ENCODE measurements at regions not wholly inside any gene's neighbourhood (a gene's known extent, or its start where the extent isn't known, plus 50 kb on each side); places are given as distances from the start of the nearest gene placed in this dataset.
"Not testable (repeated sequence)": the region's sequence is repeated elsewhere in the genome, so short reads cannot be mapped to it uniquely, and the experiment has no call there.

DNA sequence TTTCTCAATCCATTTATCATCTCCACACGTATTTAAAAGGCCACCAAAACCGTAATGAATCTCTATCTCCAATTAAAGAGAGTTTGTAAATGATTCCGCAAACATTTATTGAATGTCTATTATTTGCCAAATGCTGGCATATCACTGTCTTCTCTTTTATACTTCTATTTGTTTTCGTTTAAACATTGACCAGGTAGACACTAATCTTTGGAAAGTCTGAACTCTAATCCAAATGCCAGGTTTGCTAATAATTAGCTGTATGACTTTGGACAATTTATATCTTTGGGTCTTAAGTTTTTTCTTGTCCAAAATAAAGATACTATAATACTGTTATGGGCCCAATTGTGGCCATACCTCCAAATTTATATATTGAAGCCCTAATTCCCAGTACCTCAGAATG, 299.2 kb upstream of the TBX18 start:
- H3K27me3 ChIP-seq (ENCODE audit: insufficient read depth, low read length), result no peaks in the 10 kb centered on the region
- no peak overlapping the region for H2AFZ ChIP-seq (ENCODE audit: low read depth, low read length)
- H3K36me3 ChIP-seq (ENCODE audit: insufficient read depth, low read length), result no peaks in the 10 kb centered on the region
- H3K4me1 ChIP-seq (ENCODE audit: insufficient read depth, low read length), result no peaks in the 10 kb centered on the region
- H3K9me3 ChIP-seq (ENCODE audit: low read length), result no peaks in the 10 kb centered on the region
- no peak overlapping the region for H3K4me3 ChIP-seq (ENCODE audit: low read length)

DNA sequence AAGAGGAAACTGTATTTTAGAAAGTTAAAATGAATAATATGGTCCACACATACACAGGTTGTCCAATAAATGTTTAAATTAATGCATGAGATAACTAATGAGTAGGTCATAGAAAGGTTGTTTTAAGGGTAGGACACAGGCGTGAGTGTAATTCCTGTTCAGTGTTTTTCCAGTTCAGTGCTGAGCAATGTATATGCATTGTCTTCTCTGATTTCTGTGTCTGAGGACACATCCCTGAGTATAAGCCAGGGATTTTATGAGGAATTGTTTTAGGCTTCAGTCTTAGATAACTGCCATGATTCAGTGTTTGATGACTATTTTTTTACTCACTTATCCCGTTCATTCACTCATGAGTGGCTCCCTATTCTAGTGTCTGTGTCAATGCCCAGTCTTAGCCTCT, 298.5 kb upstream of the TBX18 start:
- no peak overlapping the region for H2AFZ ChIP-seq (ENCODE audit: low read depth, low read length)
- H3K4me1 ChIP-seq (ENCODE audit: insufficient read depth, low read length), result no peaks in the 10 kb centered on the region
- no peaks in the 10 kb centered on the region for H3K36me3 ChIP-seq (ENCODE audit: insufficient read depth, low read length)
- H3K9me3 ChIP-seq (ENCODE audit: low read length), result no peaks in the 10 kb centered on the region
- H3K4me3 ChIP-seq (ENCODE audit: low read length), result no peak overlapping the region
- H3K27me3 ChIP-seq (ENCODE audit: insufficient read depth, low read length), result no peaks in the 10 kb centered on the region

DNA sequence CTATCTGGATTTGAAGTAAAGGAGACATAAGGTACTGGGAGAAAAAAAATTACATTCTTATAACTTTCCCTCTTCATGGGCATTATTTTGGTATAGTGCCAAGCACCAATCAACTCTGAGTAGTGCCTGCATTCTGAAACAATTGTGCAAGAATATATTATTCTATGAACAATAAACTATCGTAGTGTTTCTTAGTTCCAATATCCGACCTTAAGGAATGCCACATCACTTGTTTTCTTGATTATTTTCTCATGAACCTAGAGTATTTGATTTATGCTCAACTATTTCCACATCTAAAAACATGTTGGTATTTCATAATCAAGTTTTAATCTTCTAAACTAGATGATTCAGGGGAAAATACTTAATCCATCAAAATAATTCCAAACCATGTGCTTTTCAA, 294.4 kb upstream of the TBX18 start:
- no peak overlapping the region for H2AFZ ChIP-seq (ENCODE audit: low read depth, low read length)
- no peaks in the 10 kb centered on the region for H3K27me3 ChIP-seq (ENCODE audit: insufficient read depth, low read length)
- no peaks in the 10 kb centered on the region for H3K4me1 ChIP-seq (ENCODE audit: insufficient read depth, low read length)
- H3K9me3 ChIP-seq (ENCODE audit: low read length), result no peaks in the 10 kb centered on the region
- no peaks in the 10 kb centered on the region for H3K36me3 ChIP-seq (ENCODE audit: insufficient read depth, low read length)
- H3K4me3 ChIP-seq (ENCODE audit: low read length), result no peak overlapping the region

DNA sequence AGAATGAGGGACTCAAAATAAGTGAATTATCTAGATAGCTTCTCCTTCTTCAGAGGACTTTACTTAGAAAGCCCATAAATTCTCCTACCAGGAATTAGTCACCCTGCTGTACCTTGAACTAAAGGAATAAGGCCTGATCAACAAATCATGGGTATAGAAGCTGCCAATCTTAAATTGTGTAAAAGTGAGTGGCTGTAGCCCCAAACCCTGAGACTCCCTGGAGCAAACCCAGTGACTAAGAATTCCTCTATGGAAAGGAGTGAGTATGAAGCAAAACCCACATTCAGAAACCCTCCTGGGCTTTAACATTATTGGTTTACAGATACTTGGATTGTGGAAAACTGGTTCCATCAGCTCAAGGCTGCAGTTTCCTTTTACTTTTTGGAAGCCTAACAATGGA, 285.8 kb upstream of the TBX18 start:
- no peaks in the 10 kb centered on the region for H3K9me3 ChIP-seq (ENCODE audit: low read length)
- no peaks in the 10 kb centered on the region for H3K36me3 ChIP-seq (ENCODE audit: insufficient read depth, low read length)
- H3K4me1 ChIP-seq (ENCODE audit: insufficient read depth, low read length), result no peaks in the 10 kb centered on the region

DNA sequence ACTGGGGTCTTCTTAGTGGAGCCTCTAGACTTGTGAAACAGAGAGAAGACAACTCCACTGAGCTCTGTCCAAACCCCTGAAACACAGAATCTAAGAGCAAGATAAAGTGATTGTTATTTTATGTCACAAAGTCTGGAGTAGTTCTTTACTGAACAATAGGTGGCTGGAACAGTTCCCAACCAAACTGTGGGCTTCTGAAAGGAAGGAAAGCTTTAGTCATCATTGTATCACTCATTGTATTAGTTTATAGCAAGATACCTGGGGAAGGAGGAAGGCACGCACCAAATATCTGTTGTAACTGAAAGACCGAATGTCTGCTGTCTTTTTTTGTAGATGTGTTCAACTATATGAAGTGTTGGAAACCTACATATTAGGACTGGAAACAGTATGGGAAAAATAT, 284.9 kb upstream of the TBX18 start:
- no peaks in the 10 kb centered on the region for H3K9me3 ChIP-seq (ENCODE audit: low read length)
- no peak overlapping the region for H2AFZ ChIP-seq (ENCODE audit: low read depth, low read length)
- H3K36me3 ChIP-seq (ENCODE audit: insufficient read depth, low read length), result no peaks in the 10 kb centered on the region
- H3K4me3 ChIP-seq (ENCODE audit: low read length), result no peak overlapping the region
- no peaks in the 10 kb centered on the region for H3K4me1 ChIP-seq (ENCODE audit: insufficient read depth, low read length)
- H3K27me3 ChIP-seq (ENCODE audit: insufficient read depth, low read length), result no peaks in the 10 kb centered on the region

More for the DNA sequence above, 285.8 kb upstream of the TBX18 start:
- Histone ChIP-seq H3K4me3 (ENCODE audit: low read length) (no peak overlapping the region), H3K27me3 (ENCODE audit: insufficient read depth, low read length) (no peaks in the 10 kb centered on the region), H2AFZ (ENCODE audit: low read depth, low read length) (no peak overlapping the region)

DNA sequence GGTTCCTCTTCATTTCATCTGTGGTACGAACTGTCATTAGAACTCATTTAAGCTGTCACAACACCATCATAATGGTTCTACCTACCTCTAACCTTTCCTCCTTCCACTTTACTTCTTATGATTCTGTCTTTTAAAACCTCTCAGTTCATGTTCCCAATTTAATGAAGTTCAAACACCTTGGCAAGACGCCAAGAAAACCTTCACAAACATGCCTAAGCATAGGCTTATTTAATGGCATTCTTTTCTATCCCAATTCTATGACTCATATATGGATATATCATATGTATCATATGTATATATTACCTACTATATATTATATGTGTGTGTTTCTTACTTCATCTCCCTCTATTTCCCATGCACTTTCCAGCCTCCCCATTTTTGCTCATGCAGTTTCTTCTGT, 283.4 kb upstream of the TBX18 start:
- H3K27me3 ChIP-seq (ENCODE audit: insufficient read depth, low read length), result no peaks in the 10 kb centered on the region

DNA sequence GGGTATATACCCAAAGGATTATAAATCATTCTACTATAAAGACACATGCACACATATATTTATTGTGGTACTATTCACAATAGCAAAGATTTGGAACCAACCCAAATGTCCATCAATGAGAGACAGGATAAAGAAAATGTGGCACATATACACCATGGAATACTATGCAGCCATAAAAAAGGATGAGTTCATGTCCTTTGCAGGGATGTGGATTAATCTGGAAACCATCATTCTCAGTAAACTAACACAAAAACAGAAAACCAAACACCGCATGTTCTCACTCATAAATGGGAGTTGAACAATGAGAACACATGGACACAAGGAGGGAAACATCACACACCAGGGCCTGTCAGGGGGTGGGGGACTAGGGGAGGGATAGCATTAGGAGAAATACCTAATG, 281.4 kb upstream of the TBX18 start:
- not testable (repeated sequence) for H3K9me3 ChIP-seq (ENCODE audit: low read length); H3K4me3 ChIP-seq (ENCODE audit: low read length); H3K4me1 ChIP-seq (ENCODE audit: insufficient read depth, low read length); H3K36me3 ChIP-seq (ENCODE audit: insufficient read depth, low read length); H3K27me3 ChIP-seq (ENCODE audit: insufficient read depth, low read length); H2AFZ ChIP-seq (ENCODE audit: low read depth, low read length)

More for the DNA sequence above, 283.4 kb upstream of the TBX18 start:
- Histone ChIP-seq H3K4me3 (ENCODE audit: low read length) (no peak overlapping the region), H2AFZ (ENCODE audit: low read depth, low read length) (no peak overlapping the region), H3K9me3 (ENCODE audit: low read length) (no peaks in the 10 kb centered on the region), H3K36me3 (ENCODE audit: insufficient read depth, low read length) (no peaks in the 10 kb centered on the region), H3K4me1 (ENCODE audit: insufficient read depth, low read length) (no peaks in the 10 kb centered on the region)

DNA sequence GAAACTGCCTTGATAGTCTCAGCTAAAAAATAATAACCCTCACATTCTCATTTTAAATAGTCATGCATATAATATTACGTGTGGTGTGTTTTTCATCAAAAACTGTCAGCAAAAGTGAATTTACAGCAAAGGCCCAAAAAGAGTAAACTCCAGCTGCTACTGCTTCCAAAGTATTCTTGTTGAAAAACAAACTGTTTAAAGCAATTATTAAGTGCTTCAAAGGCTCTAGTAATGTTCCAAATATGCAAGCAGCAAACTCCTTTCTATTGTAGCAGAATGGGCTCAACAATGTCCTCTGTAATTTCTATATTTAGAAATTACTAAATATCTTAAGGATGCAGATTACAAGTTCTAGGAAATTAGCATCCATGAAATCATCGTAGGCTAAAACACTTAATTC, 280.0 kb upstream of the TBX18 start:
- Histone ChIP-seq H3K4me3 (ENCODE audit: low read length) (no peak overlapping the region), H3K36me3 (ENCODE audit: insufficient read depth, low read length) (no peaks in the 10 kb centered on the region), H3K27me3 (ENCODE audit: insufficient read depth, low read length) (no peaks in the 10 kb centered on the region), H3K4me1 (ENCODE audit: insufficient read depth, low read length) (no peaks in the 10 kb centered on the region), H2AFZ (ENCODE audit: low read depth, low read length) (no peak overlapping the region), H3K9me3 (ENCODE audit: low read length) (no peaks in the 10 kb centered on the region)

DNA sequence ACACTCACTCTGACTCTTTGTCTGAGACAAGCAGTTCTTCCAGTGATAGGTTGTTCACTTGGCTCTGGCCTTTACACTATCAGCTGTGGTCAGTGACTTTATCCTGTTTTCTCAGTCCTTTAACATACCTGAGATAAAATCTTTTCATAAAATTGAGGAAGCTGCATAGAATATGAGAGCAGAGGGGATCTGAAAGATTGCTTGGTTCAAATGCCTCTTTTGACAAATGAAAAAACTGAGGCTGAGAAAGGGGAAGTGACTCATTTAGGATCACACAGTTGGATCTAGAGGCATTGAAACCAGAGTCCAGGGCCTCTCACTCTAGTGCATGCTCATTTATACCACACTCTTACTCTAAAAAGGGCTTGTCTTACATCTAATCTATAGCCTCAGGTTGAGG, 277.0 kb upstream of the TBX18 start:
- Histone ChIP-seq H3K4me3 (ENCODE audit: low read length) (no peak overlapping the region), H3K27me3 (ENCODE audit: insufficient read depth, low read length) (no peaks in the 10 kb centered on the region), H3K9me3 (ENCODE audit: low read length) (no peaks in the 10 kb centered on the region), H3K36me3 (ENCODE audit: insufficient read depth, low read length) (no peaks in the 10 kb centered on the region), H2AFZ (ENCODE audit: low read depth, low read length) (no peak overlapping the region), H3K4me1 (ENCODE audit: insufficient read depth, low read length) (no peaks in the 10 kb centered on the region)

DNA sequence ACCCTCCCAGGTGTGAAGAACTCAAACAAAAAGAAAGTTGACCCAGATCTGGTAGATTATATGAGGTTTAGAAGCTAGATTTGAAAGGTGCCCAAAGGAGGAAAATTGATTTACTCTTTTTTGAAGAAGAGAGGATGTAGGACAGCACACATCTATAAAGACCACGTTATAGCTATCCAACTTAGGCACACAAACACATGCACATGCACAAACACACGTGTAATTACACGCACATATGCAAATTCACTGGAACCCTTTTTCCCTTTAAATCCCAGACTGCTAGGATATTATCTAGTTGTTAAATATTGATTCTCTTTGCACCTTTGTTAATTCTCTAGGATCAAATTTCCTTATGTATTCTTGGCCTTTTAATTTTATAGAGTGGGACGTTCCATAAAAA, 272.8 kb upstream of the TBX18 start:
- Histone ChIP-seq H3K9me3 (ENCODE audit: low read length) (no peaks in the 10 kb centered on the region), H3K4me1 (ENCODE audit: insufficient read depth, low read length) (no peaks in the 10 kb centered on the region), H3K36me3 (ENCODE audit: insufficient read depth, low read length) (no peaks in the 10 kb centered on the region), H2AFZ (ENCODE audit: low read depth, low read length) (no peak overlapping the region), H3K27me3 (ENCODE audit: insufficient read depth, low read length) (no peaks in the 10 kb centered on the region), H3K4me3 (ENCODE audit: low read length) (no peak overlapping the region)

DNA sequence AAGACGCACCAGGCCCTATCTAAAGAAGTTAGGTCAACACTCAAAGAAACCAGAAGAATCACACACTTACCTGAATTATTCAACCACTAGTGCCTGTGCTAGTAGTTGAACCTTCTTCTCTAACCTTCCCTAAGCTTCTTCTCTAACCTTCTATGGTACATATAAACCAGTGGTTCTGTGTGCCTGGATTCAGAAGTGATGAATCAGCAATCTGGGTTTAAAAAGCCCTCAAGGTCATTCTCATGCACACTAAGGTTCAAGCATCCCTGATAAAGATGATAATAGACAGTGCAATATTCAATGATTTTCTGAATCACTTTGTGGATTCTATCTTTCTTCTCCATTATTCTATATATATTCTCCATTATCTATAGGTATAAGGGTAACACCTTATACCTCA, 271.4 kb upstream of the TBX18 start:
- H3K4me1 ChIP-seq (ENCODE audit: insufficient read depth, low read length), result no peaks in the 10 kb centered on the region
- H3K36me3 ChIP-seq (ENCODE audit: insufficient read depth, low read length), result no peaks in the 10 kb centered on the region
- H2AFZ ChIP-seq (ENCODE audit: low read depth, low read length), result no peak overlapping the region
- no peaks in the 10 kb centered on the region for H3K9me3 ChIP-seq (ENCODE audit: low read length)
- no peaks in the 10 kb centered on the region for H3K27me3 ChIP-seq (ENCODE audit: insufficient read depth, low read length)
- H3K4me3 ChIP-seq (ENCODE audit: low read length), result no peak overlapping the region

DNA sequence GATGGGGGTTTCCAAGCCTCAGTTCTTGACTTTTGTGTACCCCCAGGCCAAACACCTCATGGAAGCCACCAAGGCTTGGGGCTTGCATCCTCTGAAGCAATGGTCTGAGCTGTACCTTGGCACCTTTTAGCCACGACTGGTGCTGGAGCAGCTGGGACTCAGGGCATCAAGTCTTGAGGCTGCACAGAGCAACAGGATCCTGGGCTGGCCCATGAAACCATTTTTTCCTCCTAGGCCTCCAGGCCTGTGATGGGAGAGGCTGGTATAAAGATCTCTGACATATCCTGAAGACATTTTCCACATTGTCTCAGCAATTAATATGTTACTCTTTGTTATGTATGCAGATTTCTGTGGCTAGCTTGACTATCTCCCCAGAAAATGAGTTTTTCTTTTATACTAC, 269.1 kb upstream of the TBX18 start:
- H3K4me3 ChIP-seq (ENCODE audit: low read length), result no peak overlapping the region
- H3K36me3 ChIP-seq (ENCODE audit: insufficient read depth, low read length), result no peaks in the 10 kb centered on the region
- H3K27me3 ChIP-seq (ENCODE audit: insufficient read depth, low read length), result no peaks in the 10 kb centered on the region
- no peaks in the 10 kb centered on the region for H3K4me1 ChIP-seq (ENCODE audit: insufficient read depth, low read length)
- no peak overlapping the region for H2AFZ ChIP-seq (ENCODE audit: low read depth, low read length)
- no peaks in the 10 kb centered on the region for H3K9me3 ChIP-seq (ENCODE audit: low read length)

DNA sequence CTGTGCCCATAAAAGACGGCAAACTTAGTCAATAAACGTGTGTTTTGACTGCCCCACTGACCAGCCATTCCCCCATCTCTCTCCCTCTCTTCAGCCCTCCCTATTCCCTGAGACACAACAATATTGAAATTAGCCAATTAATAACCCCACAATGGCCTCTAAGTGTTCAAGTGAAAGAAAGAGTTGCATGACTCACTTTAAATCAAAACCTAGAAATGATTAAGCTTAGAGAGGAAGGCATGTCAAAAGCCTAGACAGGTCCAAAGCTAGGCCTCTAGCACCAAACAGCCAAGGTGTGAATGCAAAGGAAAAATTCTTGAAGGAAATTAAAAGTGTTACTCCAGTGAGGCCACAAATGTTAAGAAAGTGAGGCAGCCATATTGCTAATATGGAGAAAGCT, 261.6 kb upstream of the TBX18 start:
- no peak overlapping the region for H2AFZ ChIP-seq (ENCODE audit: low read depth, low read length)
- H3K4me3 ChIP-seq (ENCODE audit: low read length), result no peak overlapping the region
- no peaks in the 10 kb centered on the region for H3K4me1 ChIP-seq (ENCODE audit: insufficient read depth, low read length)

DNA sequence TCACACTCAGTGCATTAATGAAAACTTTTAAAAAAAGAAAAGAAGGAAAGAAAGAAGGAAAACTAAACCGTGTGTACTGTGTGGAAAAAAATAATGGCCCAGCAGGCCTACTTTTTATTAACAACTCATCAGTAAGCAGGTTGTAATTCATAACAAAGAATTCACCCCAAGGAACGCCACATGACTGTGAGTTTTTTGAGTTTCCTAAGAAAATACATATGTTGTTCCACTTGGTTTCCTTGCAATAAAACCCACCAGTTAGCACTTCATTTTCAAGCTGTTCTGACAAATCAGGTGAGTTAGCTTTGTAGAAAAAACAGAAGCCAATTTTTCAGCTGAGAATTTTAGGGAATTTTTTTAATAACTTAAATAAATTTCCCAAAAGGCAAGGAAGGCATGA, 259.3 kb upstream of the TBX18 start:
- H3K4me1 ChIP-seq (ENCODE audit: insufficient read depth, low read length), result no peaks in the 10 kb centered on the region
- no peaks in the 10 kb centered on the region for H3K27me3 ChIP-seq (ENCODE audit: insufficient read depth, low read length)
- no peaks in the 10 kb centered on the region for H3K9me3 ChIP-seq (ENCODE audit: low read length)
- H2AFZ ChIP-seq (ENCODE audit: low read depth, low read length), result no peak overlapping the region
- H3K4me3 ChIP-seq (ENCODE audit: low read length), result no peak overlapping the region
- H3K36me3 ChIP-seq (ENCODE audit: insufficient read depth, low read length), result no peaks in the 10 kb centered on the region

More for the DNA sequence above, 261.6 kb upstream of the TBX18 start:
- H3K36me3 ChIP-seq (ENCODE audit: insufficient read depth, low read length), result no peaks in the 10 kb centered on the region
- H3K27me3 ChIP-seq (ENCODE audit: insufficient read depth, low read length), result no peaks in the 10 kb centered on the region
- H3K9me3 ChIP-seq (ENCODE audit: low read length), result no peaks in the 10 kb centered on the region

All from neuron (in vitro differentiated cells).